B cell (primary cell): ENCODE measurements at regions not wholly inside any gene's neighbourhood (a gene's known extent, or its start where the extent isn't known, plus 50 kb on each side); places are given as distances from the start of the nearest gene placed in this dataset.

Source experiments
- ATAC-seq: fragments of 200-7000 bp; cut with Tn5 transposase; one replicate; pipeline ENCODE4 v1.10.0; 2021; ENCODE audit warnings: low read depth, mild to moderate bottlenecking, moderate number of reproducible peaks, moderate library complexity
- CTCF ChIA-PET: fragments of 350-600 bp; sonication (Branson Sonifier 250); formaldehyde crosslinking; loops from one replicate; lab custom pipeline; 2021; ENCODE audit warnings: antibody characterized with exemption, inconsistent platforms; lab: Charles Lee
- POLR2A ChIA-PET: fragments of 350-600 bp; sonication (Branson Sonifier 250); formaldehyde crosslinking; loops from one replicate; lab custom pipeline; 2021; ENCODE audit warnings: antibody characterized with exemption; lab: Charles Lee
- DNase-seq: peaks from one replicate; pipeline ENCODE4 v3.0.0; 2013
- H2AFZ ChIP-seq: 2 replicates; pipeline ENCODE4 v1.6.1; 2012; ENCODE audit warnings: mild to moderate bottlenecking, low read depth, low read length; ENCODE audit not compliant: insufficient read depth, poor library complexity, severe bottlenecking
- H3K27ac ChIP-seq, 2 donors: 1 replicate in 1 of 2; 2 replicates in 1 of 2; pipeline ENCODE4 v1.5.1; 2012 to 2013; ENCODE audit warnings: low read length in 2 of 2, mild to moderate bottlenecking in 2 of 2, moderate library complexity in 1 of 2
- H3K27me3 ChIP-seq, 4 experiments: fragments of 200-600 bp in 1 of 4; sonication (generic) in 1 of 4; replicated peaks in 1 of 4; 1 replicate in 2 of 4; 2 replicates in 2 of 4; pipeline versions ENCODE4 v1.6.1 to v1.7.0; 2013 to 2016; ENCODE audit warnings: low read length in 3 of 4, mild to moderate bottlenecking in 2 of 4, mixed read lengths in 1 of 4, moderate library complexity in 1 of 4; ENCODE audit not compliant: insufficient read depth in 4 of 4, control insufficient read depth in 3 of 4; ENCODE audit errors: control extremely low read depth in 1 of 4
- H3K36me3 ChIP-seq, 2 experiments: replicated peaks in 1 of 2; 1 replicate in 1 of 2; 2 replicates in 1 of 2; pipeline versions ENCODE4 v1.6.1 to v1.7.1; 2013; ENCODE audit warnings: low read length in 1 of 2; ENCODE audit not compliant: insufficient read depth in 2 of 2, control insufficient read depth in 1 of 2; ENCODE audit errors: control extremely low read depth in 1 of 2, extremely low read depth in 1 of 2
- H3K4me1 ChIP-seq, 2 donors: fragments of 200-600 bp in 1 of 2; sonication (generic) in 1 of 2; 1 replicate in 1 of 2; 2 replicates in 1 of 2; pipeline versions ENCODE4 v1.5.1 to v1.6.1; 2013 to 2017; ENCODE audit warnings: low read length in 2 of 2; ENCODE audit not compliant: control insufficient read depth in 2 of 2, insufficient read depth in 2 of 2
- H3K4me2 ChIP-seq: replicated peaks from 2 replicates; pipeline ENCODE3; 2012; ENCODE audit warnings: mild to moderate bottlenecking, low read depth, low read length; ENCODE audit not compliant: poor library complexity, severe bottlenecking
- H3K4me3 ChIP-seq, 5 experiments: fragments of 200-600 bp in 1 of 5; sonication (generic) in 1 of 5; 1 replicate in 3 of 5; 2 replicates in 2 of 5; pipeline versions ENCODE4 v1.5.1 to v1.7.0; 2011 to 2016; ENCODE audit warnings: low read length in 4 of 5, mild to moderate bottlenecking in 4 of 5, low read depth in 2 of 5, control low read depth in 1 of 5, moderate library complexity in 1 of 5; ENCODE audit not compliant: insufficient read depth in 1 of 5; ENCODE audit errors: control extremely low read depth in 1 of 5, extremely low read depth in 1 of 5
- H3K79me2 ChIP-seq: fragments of 200-600 bp; sonication (generic); one replicate; pipeline ENCODE4 v1.6.0; 2016; ENCODE audit warnings: low read length; ENCODE audit not compliant: control insufficient read depth, insufficient read depth
- H3K9ac ChIP-seq: fragments of 200-600 bp; sonication (generic); 2 replicates; pipeline ENCODE4 v1.6.1; 2017; ENCODE audit warnings: mild to moderate bottlenecking, low read length, moderate library complexity
- H3K9me3 ChIP-seq, 3 donors: one replicate each; pipeline versions ENCODE4 v1.6.1 to v1.7.1; 2013; ENCODE audit warnings: low read length in 2 of 3; ENCODE audit not compliant: control insufficient read depth in 2 of 3, insufficient read depth in 1 of 3; ENCODE audit errors: control extremely low read depth in 1 of 3
- H4K20me1 ChIP-seq: 2 replicates; pipeline ENCODE4 v1.6.0; 2012; ENCODE audit warnings: mild to moderate bottlenecking, low read length; ENCODE audit not compliant: insufficient read depth, control insufficient read depth, poor library complexity, severe bottlenecking
- H3K27ac Mint-ChIP-seq: one replicate; pipeline ENCODE4 v1.8.0; 2021; ENCODE audit warnings: mixed read lengths
- H3K27me3 Mint-ChIP-seq: one replicate; pipeline ENCODE4 v1.8.0; 2021; ENCODE audit warnings: mixed read lengths
- H3K4me1 Mint-ChIP-seq: one replicate; pipeline ENCODE4 v1.8.0; 2021; ENCODE audit warnings: mixed read lengths
- H3K4me3 Mint-ChIP-seq: one replicate; pipeline ENCODE4 v1.8.0; 2021; ENCODE audit warnings: mixed read lengths
- H3K9me3 Mint-ChIP-seq: one replicate; pipeline ENCODE4 v1.8.0; 2022; ENCODE audit warnings: mixed read lengths; ENCODE audit not compliant: insufficient read depth
- CTCF ChIP-seq: fragments of 200-600 bp; IDR thresholded peaks from one replicate; pipeline ENCODE4 v1.8.0; 2022; ENCODE audit warnings: antibody characterized with exemption, mild to moderate bottlenecking
- EZH2 ChIP-seq: IDR thresholded peaks from 2 replicates; pipeline ENCODE4 v1.6.1; 2012; ENCODE audit warnings: borderline replicate concordance, low read depth, mild to moderate bottlenecking, moderate library complexity, low read length; ENCODE audit not compliant: insufficient read depth, poor library complexity, severe bottlenecking
- WGBS: methylation state at CpG from one replicate; pipeline ENCODE4 v1.1.5; 2013; ENCODE audit warnings: missing lambda C conversion rate; ENCODE audit not compliant: insufficient coverage; 5-methylcytosine and 5-hydroxymethylcytosine counted together
- intact Hi-C: fragments of 100-400 bp; cut with micrococcal nuclease; formaldehyde crosslinking; loops from one replicate; pipeline ENCODE4 v1.10.0; 2022

- ChIA-PET CTCF (no interaction called here), POLR2A (no interaction called here)
- Mint-ChIP-seq H3K4me1 (no peaks in the 10 kb centered on the region), H3K27ac (no peak overlapping the region), H3K4me3 (no peak overlapping the region), H3K27me3 (peaks cover 3% of the 10 kb centered on the region), H3K9me3 (no peaks in the 10 kb centered on the region)
- H3K36me3 ChIP-seq: no peaks in the 10 kb centered on the region
- H2AFZ ChIP-seq: no peak overlapping the region
- H3K79me2 ChIP-seq: no peaks in the 10 kb centered on the region
- no peaks in the 10 kb centered on the region for H3K27me3 ChIP-seq
- H3K4me1 ChIP-seq: no peaks in the 10 kb centered on the region
- no peak for ATAC-seq
- H3K27ac ChIP-seq: no peak overlapping the region
- H3K9ac ChIP-seq: no peak overlapping the region
- TF ChIP-seq EZH2 (no peak), CTCF (no peak)
- no peak for DNase-seq
- H3K9me3 ChIP-seq: no peaks in the 10 kb centered on the region
- no peaks in the 10 kb centered on the region for H4K20me1 ChIP-seq
- H3K4me3 ChIP-seq: no peak overlapping the region
- no CpG with 5 or more reads among the region's 2 CpGs for WGBS
- H3K4me2 ChIP-seq: no peak overlapping the region
- intact Hi-C loops: no loop called here
Measured at GRCh38 chrX:131917588-131917987, 105.5 kb upstream of the STK26 start.

GRCh38 chrX:131918839-131919238 is 104.3 kb upstream of the STK26 start:
- no peak overlapping the region for H3K9ac ChIP-seq
- H4K20me1 ChIP-seq: no peaks in the 10 kb centered on the region
- H3K4me3 Mint-ChIP-seq: no peak overlapping the region
- H3K4me1 Mint-ChIP-seq: no peaks in the 10 kb centered on the region
- H3K9me3 Mint-ChIP-seq: no peaks in the 10 kb centered on the region
- H3K4me2 ChIP-seq: no peak overlapping the region
- intact Hi-C loops: no loop called here
- no peaks in the 10 kb centered on the region for H3K79me2 ChIP-seq
- H3K27me3 ChIP-seq: no peaks in the 10 kb centered on the region
- no peaks in the 10 kb centered on the region for H3K9me3 ChIP-seq
- CTCF ChIA-PET: no interaction called here
- no CpG with 5 or more reads among the region's 2 CpGs for WGBS
- H3K36me3 ChIP-seq: no peaks in the 10 kb centered on the region
- peaks cover 3% of the 10 kb centered on the region for H3K27me3 Mint-ChIP-seq
- ATAC-seq (no peak), DNase-seq (no peak)
- H2AFZ ChIP-seq: no peak overlapping the region
- H3K27ac Mint-ChIP-seq: no peak overlapping the region
- POLR2A ChIA-PET: no interaction called here
- no peak for TF ChIP-seq CTCF
- TF ChIP-seq EZH2: no peak
- H3K4me1 ChIP-seq: no peaks in the 10 kb centered on the region
- H3K27ac ChIP-seq: no peak overlapping the region
- H3K4me3 ChIP-seq: no peak overlapping the region
